Lung (tissue), 11 donors: ENCODE measurements at regions not wholly inside any gene's neighbourhood (a gene's known extent, or its start where the extent isn't known, plus 50 kb on each side); places are given as distances from the start of the nearest gene placed in this dataset.

ENCODE experiments used
- ATAC-seq: fragments of 200-7000 bp; cut with Tn5 transposase; one replicate; pipeline ENCODE4 v1.9.1; 2020; ENCODE audit warnings: moderate number of reproducible peaks; ENCODE audit not compliant: insufficient read depth, low FRiP score
- DNase-seq, 3 donors: peaks; one replicate each; pipeline ENCODE4 v3.0.0-alpha.2; 2013 to 2017
- H3K27ac ChIP-seq, 2 donors: one replicate each; pipeline ENCODE4 v1.5.1; 2013; ENCODE audit warnings: mild to moderate bottlenecking in 2 of 2, moderate library complexity in 2 of 2, control low read depth in 1 of 2, inconsistent platforms in 1 of 2, low read depth in 1 of 2, low read length in 1 of 2
- H3K27me3 ChIP-seq, 3 donors: one replicate each; pipeline ENCODE4 v1.5.1; 2013; ENCODE audit warnings: low read length in 2 of 3; ENCODE audit not compliant: control insufficient read depth in 3 of 3, insufficient read depth in 3 of 3
- H3K36me3 ChIP-seq, 4 donors: one replicate each; pipeline ENCODE4 v1.5.1; 2013; ENCODE audit warnings: low read length in 4 of 4, mild to moderate bottlenecking in 1 of 4, moderate library complexity in 1 of 4; ENCODE audit not compliant: control insufficient read depth in 4 of 4, insufficient read depth in 4 of 4
- H3K4me1 ChIP-seq, 5 donors: one replicate each; pipeline ENCODE4 v1.5.1; 2013; ENCODE audit warnings: low read length in 5 of 5, mild to moderate bottlenecking in 2 of 5, moderate library complexity in 1 of 5; ENCODE audit not compliant: control insufficient read depth in 5 of 5, insufficient read depth in 5 of 5
- H3K4me3 ChIP-seq: one replicate; pipeline ENCODE4 v1.5.1; 2013; ENCODE audit warnings: mild to moderate bottlenecking, control low read depth, moderate library complexity
- H3K9ac ChIP-seq, 2 donors: one replicate each; pipeline ENCODE4 v1.5.1; 2013; ENCODE audit warnings: low read length in 2 of 2, control low read depth in 1 of 2; ENCODE audit not compliant: insufficient read depth in 1 of 2
- H3K9me3 ChIP-seq, 4 donors: one replicate each; pipeline ENCODE4 v1.5.1; 2013; ENCODE audit warnings: low read length in 3 of 4, mild to moderate bottlenecking in 1 of 4, moderate library complexity in 1 of 4; ENCODE audit not compliant: control insufficient read depth in 4 of 4, insufficient read depth in 3 of 4
- WGBS, 2 donors: extraction: QIAGEN DNeasy Blood & Tissue Kit; methylation state at CpG; one replicate each; pipeline ENCODE4 v1.1.7; 2013; 5-methylcytosine and 5-hydroxymethylcytosine counted together
- TF ChIP-seq, protein P1 (sequence below): IDR thresholded peaks from 2 replicates; pipeline ENCODE4 v1.5.1; 2012; ENCODE audit warnings: mild to moderate bottlenecking; ENCODE audit errors: control extremely low read depth, extremely low read depth
- donor health status: control.
- donor health status: control.
- donor health status: Bipolar disorder and iron deficiency.
- donor health status: healthy.
- donor health status: DM: yes; HTN: yes; CAD: no.

DNA sequence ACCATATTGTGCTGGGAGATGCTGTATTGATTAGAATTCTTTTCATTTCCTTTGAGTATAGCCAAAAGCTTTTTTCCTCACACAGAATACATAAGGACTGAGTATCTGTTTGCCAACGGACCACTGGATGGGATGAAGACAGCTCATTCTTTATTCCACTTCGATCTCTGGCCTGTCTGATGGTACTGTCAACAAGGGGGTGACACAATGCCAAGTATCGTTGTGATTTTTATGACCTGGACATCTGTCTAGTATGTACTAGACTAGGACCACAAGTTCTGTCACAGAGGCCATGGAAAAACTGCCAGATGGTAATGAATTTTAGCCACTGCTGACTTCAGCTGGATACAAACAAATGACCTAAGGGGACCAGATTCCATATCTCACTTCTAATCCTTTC lies 502.7 kb downstream of the SOX5 start:
- Histone ChIP-seq H3K4me1 (no peaks in the 10 kb centered on the region), H3K4me3 (no peak overlapping the region), H3K27ac (no peak overlapping the region), H3K9me3 (no peaks in the 10 kb centered on the region), H3K27me3 (no peaks in the 10 kb centered on the region), H3K9ac (no peak overlapping the region), H3K36me3 (no peaks in the 10 kb centered on the region)
- TF ChIP-seq, protein P1, sequence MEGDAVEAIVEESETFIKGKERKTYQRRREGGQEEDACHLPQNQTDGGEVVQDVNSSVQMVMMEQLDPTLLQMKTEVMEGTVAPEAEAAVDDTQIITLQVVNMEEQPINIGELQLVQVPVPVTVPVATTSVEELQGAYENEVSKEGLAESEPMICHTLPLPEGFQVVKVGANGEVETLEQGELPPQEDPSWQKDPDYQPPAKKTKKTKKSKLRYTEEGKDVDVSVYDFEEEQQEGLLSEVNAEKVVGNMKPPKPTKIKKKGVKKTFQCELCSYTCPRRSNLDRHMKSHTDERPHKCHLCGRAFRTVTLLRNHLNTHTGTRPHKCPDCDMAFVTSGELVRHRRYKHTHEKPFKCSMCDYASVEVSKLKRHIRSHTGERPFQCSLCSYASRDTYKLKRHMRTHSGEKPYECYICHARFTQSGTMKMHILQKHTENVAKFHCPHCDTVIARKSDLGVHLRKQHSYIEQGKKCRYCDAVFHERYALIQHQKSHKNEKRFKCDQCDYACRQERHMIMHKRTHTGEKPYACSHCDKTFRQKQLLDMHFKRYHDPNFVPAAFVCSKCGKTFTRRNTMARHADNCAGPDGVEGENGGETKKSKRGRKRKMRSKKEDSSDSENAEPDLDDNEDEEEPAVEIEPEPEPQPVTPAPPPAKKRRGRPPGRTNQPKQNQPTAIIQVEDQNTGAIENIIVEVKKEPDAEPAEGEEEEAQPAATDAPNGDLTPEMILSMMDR: no peak
- WGBS, 2 donors: 69 to 71% methylated on average over 3 of the region's 3 CpGs
- ATAC-seq: no peak
- DNase-seq: no peak

DNA sequence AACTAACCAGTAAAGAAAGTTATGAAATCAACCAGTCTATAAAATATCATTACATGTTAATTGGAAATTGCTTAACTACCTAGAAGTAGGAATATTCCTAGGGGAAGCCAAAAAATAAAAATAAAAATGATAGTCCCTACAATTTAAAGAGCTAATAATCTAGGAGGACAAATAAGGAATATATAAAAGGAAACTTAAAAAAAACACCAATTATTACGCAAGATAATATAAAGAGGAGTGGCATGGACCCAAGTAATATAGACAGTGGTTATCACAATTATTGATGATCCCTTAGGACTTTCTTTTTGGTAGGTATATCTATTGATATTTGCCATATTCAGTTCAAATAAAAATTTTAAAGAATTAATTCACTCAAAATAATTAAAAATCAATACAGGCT lies 498.7 kb downstream of the SOX5 start:
- DNase-seq (no peak), ATAC-seq (no peak)
- WGBS, 2 donors: 92 to 96% methylated on average over 1 of the region's 1 CpG
- Histone ChIP-seq H3K27ac (no peak overlapping the region), H3K36me3 (no peaks in the 10 kb centered on the region), H3K27me3 (no peaks in the 10 kb centered on the region), H3K4me1 (no peaks in the 10 kb centered on the region), H3K4me3 (no peak overlapping the region), H3K9ac (no peak overlapping the region), H3K9me3 (no peaks in the 10 kb centered on the region)
- TF ChIP-seq, protein P1: no peak

DNA sequence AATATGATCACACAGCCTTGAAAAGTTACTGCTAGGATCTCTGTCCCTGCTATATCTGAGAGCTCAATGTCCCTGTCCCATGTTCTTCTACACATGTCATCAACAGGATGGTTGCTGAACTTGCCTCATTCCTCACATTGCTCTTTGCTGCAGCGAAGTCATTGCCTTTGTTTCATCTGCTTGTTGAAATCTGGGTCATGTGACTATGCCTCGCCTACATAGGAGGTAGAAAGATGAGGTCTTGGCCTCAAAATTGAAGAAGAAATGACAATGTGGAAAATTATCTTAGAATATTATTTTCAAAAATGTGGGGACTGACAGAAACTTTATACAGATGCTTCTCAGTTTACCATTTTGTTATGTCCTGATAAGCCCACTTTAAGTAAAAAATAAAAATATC lies 494.2 kb downstream of the SOX5 start:
- Histone ChIP-seq H3K36me3 (no peaks in the 10 kb centered on the region), H3K9ac (no peak overlapping the region)
- 83 to 90% methylated on average over 2 of the region's 2 CpGs for WGBS, 2 donors

GRCh38 chr12:23458640-23459039 lies 490.8 kb downstream of the SOX5 start:
- peaks cover 0 to 1% (median 0%) of the 10 kb centered on the region in 4 donors for H3K9me3 ChIP-seq
- TF ChIP-seq, protein P1: no peak
- no peaks in the 10 kb centered on the region for H3K4me1 ChIP-seq
- H3K9ac ChIP-seq: no peak overlapping the region
- DNase-seq (no peak), ATAC-seq (no peak)
- no peak overlapping the region for H3K27ac ChIP-seq
- no peak overlapping the region for H3K4me3 ChIP-seq
- 95 to 96% methylated on average over 2 of the region's 2 CpGs for WGBS, 2 donors
- no peaks in the 10 kb centered on the region for H3K27me3 ChIP-seq
- H3K36me3 ChIP-seq: no peaks in the 10 kb centered on the region

More for the DNA sequence above, 494.2 kb downstream of the SOX5 start:
- TF ChIP-seq, protein P1: no peak
- Histone ChIP-seq H3K27ac (no peak overlapping the region), H3K9me3 (no peaks in the 10 kb centered on the region), H3K4me3 (no peak overlapping the region), H3K27me3 (no peaks in the 10 kb centered on the region), H3K4me1 (no peaks in the 10 kb centered on the region)
- ATAC-seq (no peak), DNase-seq (no peak)
